Gastroesophageal sphincter (tissue), 4 donors: ENCODE measurements at regions not wholly inside any gene's neighbourhood (a gene's known extent, or its start where the extent isn't known, plus 50 kb on each side); places are given as distances from the start of the nearest gene placed in this dataset.

Experiments
- ATAC-seq: fragments of 150-250 bp; one replicate; pipeline ENCODE4 v1.9.1; 2016; ENCODE audit warnings: mild to moderate bottlenecking, moderate library complexity
- H3K27ac ChIP-seq, 4 donors: fragments of 200-600 bp; sonication (generic) in 3 of 4; 1 replicate in 3 of 4; 2 replicates in 1 of 4; pipeline ENCODE4 v1.5.1; 2016 to 2019
- H3K27me3 ChIP-seq: fragments of 200-600 bp; sonication (generic); one replicate; pipeline ENCODE4 v1.5.1; 2019
- H3K36me3 ChIP-seq, 2 donors: fragments of 200-600 bp; sonication (generic); one replicate each; pipeline ENCODE4 v1.5.1; 2019; ENCODE audit warnings: control low read depth in 1 of 2
- H3K4me1 ChIP-seq, 3 donors: fragments of 200-600 bp; sonication (generic); 1 replicate in 2 of 3; 2 replicates in 1 of 3; pipeline ENCODE4 v1.5.1; 2016 to 2019; ENCODE audit warnings: control low read depth in 2 of 3
- H3K4me3 ChIP-seq, 2 donors: fragments of 200-600 bp; sonication (generic); one replicate each; pipeline ENCODE4 v1.5.1; 2019; ENCODE audit warnings: mild to moderate bottlenecking in 1 of 2, moderate library complexity in 1 of 2
- H3K9me3 ChIP-seq, 3 donors: fragments of 200-600 bp; sonication (generic); one replicate each; pipeline ENCODE4 v1.5.1; 2017 to 2019; ENCODE audit warnings: control low read depth in 2 of 3
- CTCF ChIP-seq, 4 experiments: fragments of 200-600 bp in 2 of 4; fragments of 450-650 bp in 2 of 4; sonication (generic) in 1 of 4; IDR thresholded peaks; one replicate each; pipeline ENCODE4 v1.5.1; 2017 to 2019; ENCODE audit warnings: antibody characterized with exemption in 4 of 4, mild to moderate bottlenecking in 2 of 4, moderate library complexity in 2 of 4
- EP300 ChIP-seq: sonication (generic); formaldehyde crosslinking; IDR thresholded peaks from one replicate; pipeline ENCODE4 v1.6.1; 2017; ENCODE audit warnings: antibody characterized with exemption, mild to moderate bottlenecking
- POLR2A ChIP-seq, 2 donors: fragments of 450-650 bp; IDR thresholded peaks; one replicate each; pipeline ENCODE4 v1.6.1; 2017; ENCODE audit warnings: antibody characterized with exemption in 2 of 2, mild to moderate bottlenecking in 2 of 2, moderate library complexity in 1 of 2
- POLR2AphosphoS5 ChIP-seq: sonication (generic); formaldehyde crosslinking; IDR thresholded peaks from one replicate; pipeline ENCODE4 v1.6.1; 2017; ENCODE audit warnings: antibody characterized with exemption
- WGBS, 2 donors: methylation state at CpG; one replicate each; pipeline ENCODE4 v1.1.5; 2018; ENCODE audit warnings: low coverage in 1 of 2; 5-methylcytosine and 5-hydroxymethylcytosine counted together

GRCh38 chr3:124565551-124565950 is 164.7 kb upstream of the UMPS start:
- H3K4me3 ChIP-seq: no peak overlapping the region
- no peaks in the 10 kb centered on the region for H3K27me3 ChIP-seq
- no peak for ATAC-seq
- H3K36me3 ChIP-seq: no peaks in the 10 kb centered on the region
- no peaks in the 10 kb centered on the region for H3K9me3 ChIP-seq
- TF ChIP-seq CTCF (IDR thresholded peaks at IDR 0.05) (no peak), POLR2A (IDR thresholded peaks at IDR 0.05) (no peak), POLR2AphosphoS5 (no peak), EP300 (no peak)
- peaks cover 0 to 17% (median 0%) of the 10 kb centered on the region in 3 donors for H3K4me1 ChIP-seq
- 52 to 59% methylated on average over 3 to 5 of the region's 6 CpGs for WGBS, 2 donors
- no peak overlapping the region for H3K27ac ChIP-seq

GRCh38 chr3:124566701-124567100 is 163.6 kb upstream of the UMPS start:
- TF ChIP-seq CTCF (IDR thresholded peaks at IDR 0.05): no peak
- no peaks in the 10 kb centered on the region for H3K9me3 ChIP-seq
- no peak overlapping the region for H3K27ac ChIP-seq
- no peaks in the 10 kb centered on the region for H3K36me3 ChIP-seq
- ATAC-seq: no peak
- no peak overlapping the region for H3K4me3 ChIP-seq
- 80 to 83% methylated on average over 1 to 2 of the region's 2 CpGs for WGBS, 2 donors
- peaks cover 0 to 13% (median 0%) of the 10 kb centered on the region in 3 donors for H3K4me1 ChIP-seq
- H3K27me3 ChIP-seq: no peaks in the 10 kb centered on the region

GRCh38 chr3:124567179-124567578 is 163.1 kb upstream of the UMPS start:
- no peak for TF ChIP-seq POLR2A (IDR thresholded peaks at IDR 0.05)
- no peak for TF ChIP-seq CTCF (IDR thresholded peaks at IDR 0.05)
- TF ChIP-seq EP300: no peak
- no peak for TF ChIP-seq POLR2AphosphoS5
- Histone ChIP-seq H3K36me3 (no peaks in the 10 kb centered on the region), H3K27ac (no peak overlapping the region), H3K4me1 (peaks cover 0 to 13% (median 0%) of the 10 kb centered on the region in 3 donors), H3K4me3 (no peak overlapping the region), H3K9me3 (no peaks in the 10 kb centered on the region), H3K27me3 (no peaks in the 10 kb centered on the region)
- WGBS, 2 donors: 86 to 100% methylated on average over 1 of the region's 1 CpG
- no peak for ATAC-seq

GRCh38 chr3:124569761-124570160 is 160.5 kb upstream of the UMPS start:
- Histone ChIP-seq H3K36me3 (no peaks in the 10 kb centered on the region), H3K4me1 (peaks cover 0 to 10% (median 0%) of the 10 kb centered on the region in 3 donors), H3K4me3 (no peak overlapping the region), H3K27ac (no peak overlapping the region), H3K27me3 (no peaks in the 10 kb centered on the region), H3K9me3 (no peaks in the 10 kb centered on the region)
- no CpG with 5 or more reads among the region's 1 CpG for WGBS, 2 donors
- no peak for TF ChIP-seq CTCF (IDR thresholded peaks at IDR 0.05)
- no peak for TF ChIP-seq POLR2AphosphoS5
- TF ChIP-seq EP300: no peak
- TF ChIP-seq POLR2A (IDR thresholded peaks at IDR 0.05): no peak
- ATAC-seq: no peak

- Histone ChIP-seq H3K27me3 (no peaks in the 10 kb centered on the region), H3K27ac (no peak overlapping the region), H3K4me3 (no peak overlapping the region), H3K4me1 (peaks cover 0 to 5% (median 0%) of the 10 kb centered on the region in 3 donors), H3K9me3 (no peaks in the 10 kb centered on the region), H3K36me3 (no peaks in the 10 kb centered on the region)
- no peak for TF ChIP-seq EP300
- TF ChIP-seq CTCF (IDR thresholded peaks at IDR 0.05): no peak
- TF ChIP-seq POLR2A (IDR thresholded peaks at IDR 0.05): no peak
- TF ChIP-seq POLR2AphosphoS5: no peak
- ATAC-seq: no peak
- WGBS, 2 donors: 60 to 75% methylated on average over 2 of the region's 2 CpGs
Observed at GRCh38 chr3:124570232-124570631, 160.0 kb upstream of the UMPS start.
